IPS DF 6.9 (cell line): ENCODE measurements at regions not wholly inside any gene's neighbourhood (a gene's known extent, or its start where the extent isn't known, plus 50 kb on each side); places are given as distances from the start of the nearest gene placed in this dataset.

ENCODE experiments used
- DNase-seq: peaks from one replicate; pipeline ENCODE4 v3.0.0-alpha.2; 2013; ENCODE audit warnings: low read depth, low spot score
- H3K27ac ChIP-seq: one replicate; pipeline ENCODE4 v1.5.1; 2013; ENCODE audit warnings: low read length, control low read depth
- H3K27me3 ChIP-seq: 2 replicates; pipeline ENCODE4 v1.6.1; 2013; ENCODE audit warnings: mild to moderate bottlenecking, low read length; ENCODE audit not compliant: control insufficient read depth, insufficient read depth
- H3K36me3 ChIP-seq: 2 replicates; pipeline ENCODE4 v1.6.1; 2013; ENCODE audit warnings: low read length; ENCODE audit not compliant: control insufficient read depth, insufficient read depth
- H3K4me1 ChIP-seq: 2 replicates; pipeline ENCODE4 v1.6.1; 2013; ENCODE audit warnings: low read length; ENCODE audit not compliant: control insufficient read depth, insufficient read depth
- H3K4me3 ChIP-seq: 2 replicates; pipeline ENCODE4 v1.5.1; 2013; ENCODE audit warnings: mild to moderate bottlenecking, low read length
- H3K9me3 ChIP-seq: 2 replicates; pipeline ENCODE4 v1.6.1; 2013; ENCODE audit warnings: low read length, inconsistent platforms; ENCODE audit not compliant: control insufficient read depth, insufficient read depth
- WGBS: extraction: QIAGEN DNeasy Blood & Tissue Kit; methylation state at CpG from one replicate; pipeline ENCODE4 v1.1.7; 2013; ENCODE audit warnings: mixed read lengths, missing lambda C conversion rate; ENCODE audit not compliant: insufficient read length, insufficient coverage; 5-methylcytosine and 5-hydroxymethylcytosine counted together

GRCh38 chr2:43136011-43136799 is 90.2 kb downstream of the ZFP36L2 start:
- Histone ChIP-seq H3K9me3 (no peaks in the 10 kb centered on the region), H3K4me1 (0 out of 2 replicates have a peak, but pooled peaks cover 4% of the 10 kb centered on the region), H3K36me3 (no peaks in the 10 kb centered on the region), H3K4me3 (no peak overlapping the region), H3K27ac (no peak overlapping the region), H3K27me3 (no peaks in the 10 kb centered on the region)
- WGBS: no CpG with 5 or more reads among the region's 11 CpGs
- no peak for DNase-seq

- Histone ChIP-seq H3K36me3 (no peaks in the 10 kb centered on the region), H3K4me3 (no peak overlapping the region), H3K9me3 (no peaks in the 10 kb centered on the region), H3K4me1 (0 out of 2 replicates have a peak, but pooled peaks cover 4% of the 10 kb centered on the region), H3K27ac (no peak overlapping the region), H3K27me3 (no peaks in the 10 kb centered on the region)
- DNase-seq: no peak
- no CpG with 5 or more reads among the region's 6 CpGs for WGBS
Observed at GRCh38 chr2:43135583-43135982, 90.8 kb downstream of the ZFP36L2 start.

GRCh38 chr2:43134571-43134889 is 91.9 kb downstream of the ZFP36L2 start:
- Histone ChIP-seq H3K4me1 (0 out of 2 replicates have a peak, but pooled peaks cover 4% of the 10 kb centered on the region), H3K4me3 (no peak overlapping the region)
- WGBS: no CpG with 5 or more reads among the region's 9 CpGs

GRCh38 chr2:43133708-43134570 is 92.5 kb downstream of the ZFP36L2 start:
- H3K36me3 ChIP-seq: no peaks in the 10 kb centered on the region
- H3K9me3 ChIP-seq: no peaks in the 10 kb centered on the region
- no peaks in the 10 kb centered on the region for H3K27me3 ChIP-seq
- H3K4me1 ChIP-seq: 0 out of 2 replicates have a peak, but pooled peaks cover 4% of the 10 kb centered on the region
- no CpG with 5 or more reads among the region's 21 CpGs for WGBS
- H3K27ac ChIP-seq: no peak overlapping the region
- H3K4me3 ChIP-seq: no peak overlapping the region
- DNase-seq: no peak

More at GRCh38 chr2:43134571-43134889, 91.9 kb downstream of the ZFP36L2 start:
- Histone ChIP-seq H3K27ac (no peak overlapping the region), H3K9me3 (no peaks in the 10 kb centered on the region), H3K27me3 (no peaks in the 10 kb centered on the region), H3K36me3 (no peaks in the 10 kb centered on the region)
- no peak for DNase-seq

- DNase-seq: no peak
- H3K27me3 ChIP-seq: no peaks in the 10 kb centered on the region
- WGBS: no CpG with 5 or more reads among the region's 4 CpGs
- no peaks in the 10 kb centered on the region for H3K9me3 ChIP-seq
- H3K4me3 ChIP-seq: no peak overlapping the region
- no peak overlapping the region for H3K27ac ChIP-seq
- H3K4me1 ChIP-seq: 0 out of 2 replicates have a peak, but pooled peaks cover 4% of the 10 kb centered on the region
- no peaks in the 10 kb centered on the region for H3K36me3 ChIP-seq
Observed at GRCh38 chr2:43133336-43133707, 93.1 kb downstream of the ZFP36L2 start.

GRCh38 chr2:43132683-43133301 is 93.6 kb downstream of the ZFP36L2 start:
- H3K4me3 ChIP-seq: no peak overlapping the region
- no peak for DNase-seq
- H3K27ac ChIP-seq: no peak overlapping the region
- no peaks in the 10 kb centered on the region for H3K9me3 ChIP-seq
- no peaks in the 10 kb centered on the region for H3K27me3 ChIP-seq
- WGBS: no CpG with 5 or more reads among the region's 12 CpGs
- H3K36me3 ChIP-seq: no peaks in the 10 kb centered on the region
- H3K4me1 ChIP-seq: 0 out of 2 replicates have a peak, but pooled peaks cover 4% of the 10 kb centered on the region

- H3K27ac ChIP-seq: no peak overlapping the region
- H3K36me3 ChIP-seq: no peaks in the 10 kb centered on the region
Observed at GRCh38 chr2:43131890-43132682, 94.3 kb downstream of the ZFP36L2 start.

GRCh38 chr2:43131051-43131889 is 95.1 kb downstream of the ZFP36L2 start:
- no peak overlapping the region for H3K4me3 ChIP-seq
- H3K36me3 ChIP-seq: no peaks in the 10 kb centered on the region
- no peaks in the 10 kb centered on the region for H3K27me3 ChIP-seq
- no CpG with 5 or more reads among the region's 18 CpGs for WGBS
- 0 out of 2 replicates have a peak, but pooled peaks cover 4% of the 10 kb centered on the region for H3K4me1 ChIP-seq
- H3K9me3 ChIP-seq: no peaks in the 10 kb centered on the region
- no peak overlapping the region for H3K27ac ChIP-seq
- DNase-seq: no peak

More at GRCh38 chr2:43131890-43132682, 94.3 kb downstream of the ZFP36L2 start:
- WGBS: no CpG with 5 or more reads among the region's 12 CpGs
- Histone ChIP-seq H3K27me3 (no peaks in the 10 kb centered on the region), H3K4me3 (no peak overlapping the region), H3K9me3 (no peaks in the 10 kb centered on the region), H3K4me1 (0 out of 2 replicates have a peak, but pooled peaks cover 4% of the 10 kb centered on the region)
- DNase-seq: no peak

GRCh38 chr2:43130548-43130875 is 95.9 kb downstream of the ZFP36L2 start:
- DNase-seq: no peak
- Histone ChIP-seq H3K36me3 (no peaks in the 10 kb centered on the region), H3K27me3 (no peaks in the 10 kb centered on the region), H3K4me1 (0 out of 2 replicates have a peak, but pooled peaks cover 3% of the 10 kb centered on the region), H3K27ac (no peak overlapping the region), H3K9me3 (no peaks in the 10 kb centered on the region), H3K4me3 (no peak overlapping the region)
- no CpG with 5 or more reads among the region's 6 CpGs for WGBS
